Tibial nerve (tissue), 4 donors: ENCODE measurements at regions not wholly inside any gene's neighbourhood (a gene's known extent, or its start where the extent isn't known, plus 50 kb on each side); places are given as distances from the start of the nearest gene placed in this dataset.

ENCODE experiments used
- DNase-seq, 2 donors: peaks; one replicate each; pipeline ENCODE4 v3.0.0-alpha.2; 2019; ENCODE audit warnings: low spot score in 2 of 2
- H3K27ac ChIP-seq, 4 donors: fragments of 200-600 bp; sonication (generic) in 3 of 4; one replicate each; pipeline ENCODE4 v1.5.1; 2017 to 2019; ENCODE audit warnings: mild to moderate bottlenecking in 1 of 4
- H3K27me3 ChIP-seq, 2 donors: fragments of 200-600 bp; sonication (generic) in 1 of 2; one replicate each; pipeline versions ENCODE4 v1.5.1 to v1.6.0; 2017 to 2019
- H3K36me3 ChIP-seq, 3 donors: fragments of 200-600 bp; sonication (generic); one replicate each; pipeline ENCODE4 v1.5.1; 2018 to 2019
- H3K4me1 ChIP-seq, 4 donors: fragments of 200-600 bp; sonication (generic) in 3 of 4; one replicate each; pipeline ENCODE4 v1.5.1; 2017 to 2019
- H3K4me3 ChIP-seq, 4 donors: fragments of 200-600 bp; sonication (generic) in 3 of 4; one replicate each; pipeline ENCODE4 v1.5.1; 2017 to 2019; ENCODE audit warnings: mild to moderate bottlenecking in 1 of 4, moderate library complexity in 1 of 4
- H3K9me3 ChIP-seq, 4 donors: fragments of 200-600 bp; sonication (generic) in 3 of 4; one replicate each; pipeline ENCODE4 v1.5.1; 2017 to 2019
- EP300 ChIP-seq, 2 donors: sonication (generic); formaldehyde crosslinking; IDR thresholded peaks; one replicate each; pipeline ENCODE4 v1.6.1; 2017; ENCODE audit warnings: antibody characterized with exemption in 2 of 2, mild to moderate bottlenecking in 1 of 2
- POLR2A ChIP-seq, 2 donors: fragments of 450-650 bp; IDR thresholded peaks; one replicate each; pipeline ENCODE4 v1.6.1; 2017; ENCODE audit warnings: antibody characterized with exemption in 2 of 2, mild to moderate bottlenecking in 2 of 2, moderate library complexity in 2 of 2
- WGBS, 2 donors: methylation state at CpG; one replicate each; pipeline ENCODE4 v1.1.5; 2018; 5-methylcytosine and 5-hydroxymethylcytosine counted together
- TF ChIP-seq, protein P1 (sequence below), 5 experiments: fragments of 200-600 bp in 3 of 5; fragments of 450-650 bp in 2 of 5; sonication (generic) in 3 of 5; IDR thresholded peaks; one replicate each; pipeline ENCODE4 v1.5.1; 2016 to 2019; ENCODE audit warnings: antibody characterized with exemption in 5 of 5, mild to moderate bottlenecking in 3 of 5, moderate library complexity in 2 of 5

DNA sequence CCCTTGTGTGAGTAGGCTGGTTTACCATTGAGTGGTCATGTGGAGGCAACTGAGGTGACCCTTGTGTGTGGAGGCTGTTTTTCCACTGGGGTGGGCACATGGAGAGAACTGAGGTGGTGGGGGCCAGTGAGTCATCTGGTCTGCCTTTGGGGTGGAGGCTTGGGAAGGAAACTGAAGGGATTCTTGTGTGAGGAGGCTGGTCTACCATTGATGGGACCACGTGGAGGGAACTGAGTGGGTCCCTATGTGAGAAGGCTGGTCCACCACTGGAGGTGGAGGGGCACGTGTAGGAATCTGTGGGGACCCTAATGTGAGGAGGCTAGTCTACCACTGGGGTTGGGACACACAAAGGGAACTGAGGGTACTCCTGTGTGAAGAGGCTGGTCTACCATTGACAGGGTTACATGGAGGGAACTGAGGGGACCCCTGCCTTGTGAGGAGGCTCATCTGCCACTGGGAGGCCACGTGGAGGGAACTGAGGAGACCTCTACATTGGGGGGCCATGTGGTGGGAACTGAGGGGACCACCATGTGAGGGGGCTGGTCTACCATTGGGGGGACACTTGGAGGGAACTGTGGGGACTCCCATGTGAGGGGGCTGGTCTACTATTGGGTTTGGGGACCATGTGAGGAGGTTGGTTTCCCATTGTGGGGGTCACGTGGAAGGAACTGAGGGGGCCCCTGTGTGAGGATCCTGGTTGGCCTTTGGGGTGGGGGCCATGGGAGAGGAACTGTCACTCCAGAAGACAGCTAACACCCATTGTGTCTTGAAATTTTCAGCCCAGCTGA lies 164.5 kb downstream of the WNT7A start:
- no peak for DNase-seq
- no peak overlapping the region for H3K27ac ChIP-seq
- no peaks in the 10 kb centered on the region for H3K4me1 ChIP-seq
- TF ChIP-seq, protein P1, sequence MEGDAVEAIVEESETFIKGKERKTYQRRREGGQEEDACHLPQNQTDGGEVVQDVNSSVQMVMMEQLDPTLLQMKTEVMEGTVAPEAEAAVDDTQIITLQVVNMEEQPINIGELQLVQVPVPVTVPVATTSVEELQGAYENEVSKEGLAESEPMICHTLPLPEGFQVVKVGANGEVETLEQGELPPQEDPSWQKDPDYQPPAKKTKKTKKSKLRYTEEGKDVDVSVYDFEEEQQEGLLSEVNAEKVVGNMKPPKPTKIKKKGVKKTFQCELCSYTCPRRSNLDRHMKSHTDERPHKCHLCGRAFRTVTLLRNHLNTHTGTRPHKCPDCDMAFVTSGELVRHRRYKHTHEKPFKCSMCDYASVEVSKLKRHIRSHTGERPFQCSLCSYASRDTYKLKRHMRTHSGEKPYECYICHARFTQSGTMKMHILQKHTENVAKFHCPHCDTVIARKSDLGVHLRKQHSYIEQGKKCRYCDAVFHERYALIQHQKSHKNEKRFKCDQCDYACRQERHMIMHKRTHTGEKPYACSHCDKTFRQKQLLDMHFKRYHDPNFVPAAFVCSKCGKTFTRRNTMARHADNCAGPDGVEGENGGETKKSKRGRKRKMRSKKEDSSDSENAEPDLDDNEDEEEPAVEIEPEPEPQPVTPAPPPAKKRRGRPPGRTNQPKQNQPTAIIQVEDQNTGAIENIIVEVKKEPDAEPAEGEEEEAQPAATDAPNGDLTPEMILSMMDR (IDR thresholded peaks at IDR 0.05) = no peak
- no peak for TF ChIP-seq POLR2A (IDR thresholded peaks at IDR 0.05)
- WGBS, 2 donors = 71 to 88% methylated on average over 4 of the region's 4 CpGs
- no peaks in the 10 kb centered on the region for H3K27me3 ChIP-seq
- H3K4me3 ChIP-seq = no peak overlapping the region
- no peaks in the 10 kb centered on the region for H3K36me3 ChIP-seq
- H3K9me3 ChIP-seq = peaks cover 0 to 33% (median 0%) of the 10 kb centered on the region in 4 donors

DNA sequence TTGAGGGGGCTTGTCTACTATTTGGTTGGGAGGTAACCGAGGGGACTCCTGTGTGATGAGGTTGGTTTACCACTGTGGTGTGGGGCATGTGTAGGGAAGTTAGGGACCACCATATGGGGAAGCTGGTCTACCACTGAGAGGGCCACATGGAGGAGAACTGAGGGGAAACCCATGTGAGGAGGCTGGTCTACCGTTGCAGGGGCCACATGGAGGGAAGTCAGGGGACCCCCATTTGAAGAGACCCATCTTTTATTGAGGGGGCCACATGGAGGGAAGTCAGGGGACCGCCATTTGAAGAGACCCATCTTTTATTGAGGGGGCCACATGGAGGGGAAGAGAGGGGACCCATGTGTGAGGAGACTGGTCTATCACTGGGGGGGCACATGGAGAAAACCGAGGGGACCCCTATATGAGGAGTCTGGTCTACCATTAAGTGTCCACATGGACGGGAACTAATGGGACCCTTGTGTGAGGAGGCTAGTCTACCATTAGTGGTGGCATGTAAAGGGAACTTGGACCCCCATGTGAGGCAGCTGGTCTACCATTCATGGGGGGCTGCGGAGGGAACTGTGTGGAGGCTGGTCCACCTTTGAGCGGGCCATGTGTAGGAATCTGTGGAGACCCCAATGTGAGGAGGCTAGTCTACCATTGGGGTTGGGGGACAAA lies 165.5 kb downstream of the FBLN2 start:
- DNase-seq = peak in 1 of 2 donors; percentile 3

DNA sequence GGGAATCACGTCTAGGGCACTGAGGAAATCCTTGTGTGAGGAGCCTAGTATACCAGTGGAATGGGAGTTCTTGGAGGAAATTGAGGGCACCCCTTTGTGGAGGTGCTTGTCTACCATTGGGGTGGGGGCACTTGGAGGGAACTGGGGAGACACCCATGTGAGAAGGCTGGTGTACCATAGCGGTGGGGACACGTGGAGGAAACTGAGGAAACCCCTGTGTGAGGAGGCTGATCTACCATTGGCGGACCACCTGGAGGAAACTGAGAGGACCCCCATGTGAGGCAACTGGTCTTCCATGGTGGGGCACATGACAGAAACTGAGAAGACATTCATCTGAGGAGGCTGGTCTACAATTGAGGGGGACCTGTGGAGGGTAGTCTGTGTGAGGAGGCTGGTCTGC lies 164.5 kb downstream of the FBLN2 start:
- Histone ChIP-seq H3K27me3 (no peaks in the 10 kb centered on the region), H3K27ac (no peak overlapping the region), H3K4me3 (no peak overlapping the region), H3K9me3 (peaks cover 0 to 47% (median 0%) of the 10 kb centered on the region in 4 donors), H3K4me1 (no peaks in the 10 kb centered on the region), H3K36me3 (no peaks in the 10 kb centered on the region)
- DNase-seq = peak in 1 of 2 donors; percentile 1
- WGBS, 2 donors = 85 to 88% methylated on average over 4 of the region's 4 CpGs
- TF ChIP-seq POLR2A (IDR thresholded peaks at IDR 0.05) (no peak), EP300 (IDR thresholded peaks at IDR 0.05) (no peak)
- TF ChIP-seq, protein P1 (IDR thresholded peaks at IDR 0.05) = no peak

More for the DNA sequence above, 165.5 kb downstream of the FBLN2 start:
- Histone ChIP-seq H3K4me1 (no peaks in the 10 kb centered on the region), H3K27me3 (no peaks in the 10 kb centered on the region), H3K27ac (no peak overlapping the region), H3K4me3 (no peak overlapping the region), H3K9me3 (peaks cover 0 to 43% (median 0%) of the 10 kb centered on the region in 4 donors), H3K36me3 (no peaks in the 10 kb centered on the region)
- WGBS, 2 donors = 94% methylated on average over 7 of the region's 7 CpGs
- no peak for TF ChIP-seq EP300 (IDR thresholded peaks at IDR 0.05)
- TF ChIP-seq, protein P1 (IDR thresholded peaks at IDR 0.05) = no peak
- no peak for TF ChIP-seq POLR2A (IDR thresholded peaks at IDR 0.05)

DNA sequence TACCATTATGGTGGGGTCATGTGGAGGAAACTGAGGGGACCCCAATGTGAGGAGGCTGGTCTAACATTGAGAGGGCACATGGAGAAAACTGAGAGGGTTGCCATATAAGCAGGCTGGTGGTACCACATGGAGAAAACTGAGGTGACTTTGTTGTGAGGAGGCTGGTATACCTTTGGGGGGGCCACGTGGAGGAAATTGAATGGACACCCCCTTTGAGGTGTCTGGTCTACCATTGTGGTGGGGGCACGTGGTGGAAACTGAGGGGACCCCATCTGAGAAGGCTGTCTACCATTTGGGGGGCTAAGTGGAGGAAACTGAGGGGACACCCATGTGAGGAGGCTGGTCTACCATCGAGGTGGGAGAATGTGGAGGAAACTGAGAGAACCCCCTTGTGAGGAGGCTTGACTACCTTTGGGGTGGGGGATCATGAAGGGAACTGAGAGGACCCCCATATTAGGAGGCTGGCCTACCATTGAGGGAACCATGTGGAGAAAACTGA lies 163.8 kb downstream of the FBLN2 start:
- peak in 1 of 2 donors; percentile 0 for DNase-seq
- no peaks in the 10 kb centered on the region for H3K27me3 ChIP-seq
- H3K36me3 ChIP-seq = no peaks in the 10 kb centered on the region
- no peak overlapping the region for H3K27ac ChIP-seq
- TF ChIP-seq POLR2A (IDR thresholded peaks at IDR 0.05) (no peak), EP300 (IDR thresholded peaks at IDR 0.05) (no peak)
- TF ChIP-seq, protein P1 (IDR thresholded peaks at IDR 0.05) = no peak
- H3K9me3 ChIP-seq = peaks cover 0 to 53% (median 0%) of the 10 kb centered on the region in 4 donors
- no peaks in the 10 kb centered on the region for H3K4me1 ChIP-seq
- no peak overlapping the region for H3K4me3 ChIP-seq
- 58 to 59% methylated on average over 3 of the region's 3 CpGs for WGBS, 2 donors
